HepG2 (cell line): ENCODE measurements at regions not wholly inside any gene's neighbourhood (a gene's known extent, or its start where the extent isn't known, plus 50 kb on each side); places are given as distances from the start of the nearest gene placed in this dataset.

Experiments used
- ATAC-seq: fragments of 200-7000 bp; cut with Tn5 transposase; 3 replicates; pipeline ENCODE4 v1.9.1; 2020; ENCODE audit warnings: mild to moderate bottlenecking, moderate library complexity
- BruUV-seq: library from RNA; stranded (reverse); fragments of 400-500 nt; replicated peaks from 2 replicates; lab custom pipeline; 2021; lab: Mats Ljungman, UMichigan
- CTCF ChIA-PET: fragments of 300-600 bp; formaldehyde crosslinking; extraction: SDS; loops from one replicate; lab custom pipeline; 2021; ENCODE audit warnings: low total read pairs, inconsistent platforms, low intra/inter-chr PET ratio; lab: Yijun Ruan, JAX
- POLR2A ChIA-PET: fragments of 350-600 bp; sonication (Branson Sonifier 250); formaldehyde crosslinking; loops from one replicate; lab custom pipeline; 2020; ENCODE audit warnings: antibody characterized with exemption, inconsistent platforms; lab: Yijun Ruan, JAX
- DNase-seq: peaks from one replicate; pipeline ENCODE4 v3.0.0-alpha.2; 2015; ENCODE audit warnings: low spot score
- FAIRE-seq: peaks from 3 replicates; lab custom pipeline; 2011; peaks lifted over from hg19 to GRCh38; lab: Jason Lieb, UNC
- H2AFZ ChIP-seq: one replicate; pipeline ENCODE4 v1.6.1; 2011; ENCODE audit warnings: low read length, inconsistent platforms
- H3K27ac ChIP-seq: fragments of 300-600 bp; 3 replicates; pipeline ENCODE4 v1.8.0; 2011; ENCODE audit warnings: mixed run types, mild to moderate bottlenecking, mixed read lengths, low read length, inconsistent platforms; ENCODE audit not compliant: insufficient read depth; ENCODE audit errors: extremely low read length
- H3K27me3 ChIP-seq, 2 experiments: fragments of 200-600 bp in 1 of 2; 2 replicates in 1 of 2; 3 replicates in 1 of 2; pipeline versions ENCODE4 v1.6.0 to v1.8.0; 2011; ENCODE audit warnings: low read length in 2 of 2, mild to moderate bottlenecking in 2 of 2, moderate library complexity in 2 of 2, inconsistent platforms in 1 of 2; ENCODE audit not compliant: insufficient read depth in 2 of 2, control insufficient read depth in 1 of 2
- H3K36me3 ChIP-seq, 2 experiments: fragments of 200-600 bp in 1 of 2; replicated peaks in 1 of 2; 2 replicates in 1 of 2; 3 replicates in 1 of 2; pipeline versions ENCODE4 v1.5.1 to v1.8.0; 2011; ENCODE audit warnings: low read length in 2 of 2, inconsistent platforms in 1 of 2; ENCODE audit not compliant: insufficient read depth in 2 of 2, control insufficient read depth in 1 of 2
- H3K4me1 ChIP-seq: 2 replicates; pipeline ENCODE4 v1.5.1; 2012; ENCODE audit warnings: low read length, inconsistent platforms; ENCODE audit not compliant: insufficient read depth
- H3K4me2 ChIP-seq: 2 replicates; pipeline ENCODE4 v1.6.0; 2011; ENCODE audit warnings: low read depth, low read length, inconsistent platforms
- H3K4me3 ChIP-seq, 3 experiments: fragments of 200-600 bp in 1 of 3; sonication (generic), shearing (Covaris generic) in 1 of 3; replicated peaks in 1 of 3; 2 replicates each; pipeline ENCODE4 v1.5.1; 2011 to 2016; ENCODE audit warnings: low read length in 3 of 3, inconsistent platforms in 2 of 3, low read depth in 2 of 3, mild to moderate bottlenecking in 2 of 3, control low read depth in 1 of 3, mixed read lengths in 1 of 3; ENCODE audit not compliant: insufficient read depth in 1 of 3
- H3K79me2 ChIP-seq: one replicate; pipeline ENCODE4 v1.6.1; 2011; ENCODE audit warnings: low read length, inconsistent platforms; ENCODE audit not compliant: insufficient read depth
- H3K9ac ChIP-seq: 2 replicates; pipeline ENCODE4 v1.6.0; 2011; ENCODE audit warnings: mild to moderate bottlenecking, low read depth, low read length, inconsistent platforms; ENCODE audit not compliant: insufficient read depth
- H3K9me3 ChIP-seq: 2 replicates; pipeline ENCODE4 v1.5.1; 2012; ENCODE audit warnings: mild to moderate bottlenecking, low read length
- H4K20me1 ChIP-seq: 2 replicates; pipeline ENCODE4 v1.6.0; 2011; ENCODE audit warnings: inconsistent platforms, mild to moderate bottlenecking, low read length, moderate library complexity; ENCODE audit not compliant: insufficient read depth
- ARHGAP35 ChIP-seq: sonication (generic); formaldehyde crosslinking; IDR thresholded peaks from 2 replicates; pipeline ENCODE4 v1.9.0; 2022; ENCODE audit warnings: mild to moderate bottlenecking, inconsistent platforms, moderate library complexity, missing genetic modification reagents, borderline replicate concordance
- CBX5 ChIP-seq: sonication (generic); formaldehyde crosslinking; IDR thresholded peaks from 2 replicates; pipeline ENCODE4 v1.4.0; 2020; ENCODE audit warnings: missing genetic modification reagents, borderline replicate concordance
- CEBPB ChIP-seq: IDR thresholded peaks from 2 replicates; pipeline ENCODE4 v1.6.1; 2011; ENCODE audit warnings: low read depth, low read length, improper control_type of control experiment, borderline replicate concordance
- SMAD9 ChIP-seq: sonication (generic); formaldehyde crosslinking; IDR thresholded peaks from 2 replicates; pipeline ENCODE4 v1.5.1; 2020; ENCODE audit warnings: mild to moderate bottlenecking, missing genetic modification reagents
- TOE1 ChIP-seq: sonication (generic); formaldehyde crosslinking; IDR thresholded peaks from 2 replicates; pipeline ENCODE4 v1.4.0; 2020; ENCODE audit warnings: mild to moderate bottlenecking, missing genetic modification reagents
- ZC3H4 ChIP-seq: sonication (generic); formaldehyde crosslinking; IDR thresholded peaks from 2 replicates; pipeline ENCODE4 v1.4.0; 2020; ENCODE audit warnings: missing genetic modification reagents, borderline replicate concordance
- ZEB1 ChIP-seq: IDR thresholded peaks from 2 replicates; pipeline ENCODE4 v1.6.1; 2012; ENCODE audit warnings: mild to moderate bottlenecking, low read depth, inconsistent platforms; ENCODE audit not compliant: insufficient replicate concordance
- ZNF772 ChIP-seq: sonication (generic); formaldehyde crosslinking; IDR thresholded peaks from 2 replicates; pipeline ENCODE4 v1.5.0; 2020; ENCODE audit warnings: mild to moderate bottlenecking, missing genetic modification reagents
- ZNF777 ChIP-seq: sonication (generic); formaldehyde crosslinking; IDR thresholded peaks from 2 replicates; pipeline ENCODE4 v1.4.0; 2020; ENCODE audit warnings: missing genetic modification reagents
- WGBS: methylation state at CpG from one replicate; pipeline ENCODE4 v1.1.6; 2017; ENCODE audit warnings: low lambda C conversion rate; 5-methylcytosine and 5-hydroxymethylcytosine counted together
- in situ Hi-C: cut with HindIII; loops from 2 replicates; pipeline ENCODE4 v1.10.0; 2017; ENCODE audit warnings: low pct_unique_long_range_greater_than_20kb; ENCODE audit not compliant: extremely low pct_ligation_motif_present
- intact Hi-C: fragments of 100-400 bp; cut with micrococcal nuclease; formaldehyde crosslinking; loops from one replicate; pipeline ENCODE4 v1.10.0; 2022; ENCODE audit not compliant: unreplicated experiment

GRCh38 chr3:148073721-148074456 lies 623.8 kb upstream of the AGTR1 start:
- Histone ChIP-seq H4K20me1 (no peaks in the 10 kb centered on the region), H3K27me3 (no peaks in the 10 kb centered on the region), H3K36me3 (no peaks in the 10 kb centered on the region), H3K4me2 (no peak overlapping the region), H3K79me2 (no peaks in the 10 kb centered on the region), H3K27ac (no peak overlapping the region), H3K4me1 (no peaks in the 10 kb centered on the region), H3K9ac (no peak overlapping the region), H3K9me3 (no peaks in the 10 kb centered on the region), H3K4me3 (no peak overlapping the region), H2AFZ (no peak overlapping the region)
- DNase-seq (no peak), ATAC-seq (no peak), FAIRE-seq (no peak)
- WGBS, result 3% methylated on average over 4 of the region's 4 CpGs
- in situ Hi-C loops (no loop called here), intact Hi-C loops (no loop called here)
- no TSS peak for BruUV-seq
- CTCF ChIA-PET, result no interaction called here
- POLR2A ChIA-PET, result no interaction called here
- no peak for TF ChIP-seq ARHGAP35 (CRISPR knock-in tag)
- no peak for TF ChIP-seq ZNF777 (CRISPR knock-in tag)
- TF ChIP-seq CEBPB, result 0 out of 2 replicates have a peak, but pooled peaks have one; percentile 29

GRCh38 chr3:148074946-148075345 lies 622.8 kb upstream of the AGTR1 start:
- Histone ChIP-seq H3K9me3 (no peaks in the 10 kb centered on the region), H3K27ac (no peak overlapping the region), H3K4me3 (no peak overlapping the region), H3K79me2 (no peaks in the 10 kb centered on the region), H3K36me3 (no peaks in the 10 kb centered on the region), H4K20me1 (no peaks in the 10 kb centered on the region), H3K4me1 (no peaks in the 10 kb centered on the region), H2AFZ (no peak overlapping the region), H3K4me2 (no peak overlapping the region), H3K27me3 (no peaks in the 10 kb centered on the region), H3K9ac (no peak overlapping the region)
- no TSS peak for BruUV-seq
- no peak for TF ChIP-seq TOE1 (CRISPR knock-in tag)
- TF ChIP-seq SMAD9 (CRISPR knock-in tag), result no peak
- no peak for TF ChIP-seq ZEB1
- TF ChIP-seq ZC3H4 (CRISPR knock-in tag), result no peak
- TF ChIP-seq CBX5 (CRISPR knock-in tag), result no peak
- no peak for TF ChIP-seq ZNF772 (CRISPR knock-in tag)
- ChIA-PET POLR2A (no interaction called here), CTCF (no interaction called here)
- WGBS, result 2% methylated on average over 2 of the region's 2 CpGs
- intact Hi-C loops (loop anchor here (5.0 kb wide), 1 partner anchor 708 kb away; no protein-coding TSS in a partner anchor), in situ Hi-C loops (no loop called here)
- ATAC-seq (no peak), FAIRE-seq (no peak), DNase-seq (no peak)
